NOMO-1 treated with dmso at 0.1 percent for 144 hours (cell line): ENCODE measurements at regions not wholly inside any gene's neighbourhood (a gene's known extent, or its start where the extent isn't known, plus 50 kb on each side); places are given as distances from the start of the nearest gene placed in this dataset.
"Not testable (repeated sequence)": the region's sequence is repeated elsewhere in the genome, so short reads cannot be mapped to it uniquely, and the experiment has no call there.

Experiments used
- DNase-seq: peaks from one replicate; lab custom pipeline; 2025; ENCODE audit not compliant: unreplicated experiment; lab: John Stamatoyannopoulos, UW

GRCh38 chrX:551306-551705, 79.3 kb upstream of the SHOX start:
- no peak for DNase-seq

GRCh38 chrX:552496-552895, 78.1 kb upstream of the SHOX start:
- no peak for DNase-seq

- no peak for DNase-seq
Observed at GRCh38 chrX:554271-554670, 76.3 kb upstream of the SHOX start.

- no peak for DNase-seq
Observed at GRCh38 chrX:555725-556666, 74.6 kb upstream of the SHOX start.

- DNase-seq: not testable (repeated sequence)
Observed at GRCh38 chrX:557601-558000, 73.0 kb upstream of the SHOX start.

- DNase-seq: not testable (repeated sequence)
Observed at GRCh38 chrX:559282-559681, 71.3 kb upstream of the SHOX start.

- no peak for DNase-seq
Observed at GRCh38 chrX:567891-568290, 62.7 kb upstream of the SHOX start.

- DNase-seq: no peak
Observed at GRCh38 chrX:568311-568710, 62.3 kb upstream of the SHOX start.

- peak; percentile 12 for DNase-seq
Observed at GRCh38 chrX:572538-573124, 58.0 kb upstream of the SHOX start.

- DNase-seq: no peak
Observed at GRCh38 chrX:574251-574650, 56.3 kb upstream of the SHOX start.

GRCh38 chrX:574830-575229, 55.8 kb upstream of the SHOX start:
- no peak for DNase-seq

- no peak for DNase-seq
Observed at GRCh38 chrX:576904-577560, 53.6 kb upstream of the SHOX start.

GRCh38 chrX:578531-578930, 52.1 kb upstream of the SHOX start:
- no peak for DNase-seq

- no peak for DNase-seq
Observed at GRCh38 chrX:580030-580429, 50.6 kb upstream of the SHOX start.
